PFSK-1 (cell line): ENCODE measurements at regions not wholly inside any gene's neighbourhood (a gene's known extent, or its start where the extent isn't known, plus 50 kb on each side); places are given as distances from the start of the nearest gene placed in this dataset.

Source experiments
- POLR2AphosphoS5 ChIP-seq: IDR thresholded peaks from 2 replicates; pipeline ENCODE4 v1.6.1; 2012; ENCODE audit warnings: low read depth, mild to moderate bottlenecking, control low read depth, low read length, moderate library complexity
- REST ChIP-seq, 2 experiments: IDR thresholded peaks; 2 replicates each; pipeline versions ENCODE4 v1.6.1 to v1.8.0; 2011 to 2012; ENCODE audit warnings: low read depth in 2 of 2, low read length in 2 of 2, control low read depth in 1 of 2, inconsistent platforms in 1 of 2, mild to moderate bottlenecking in 1 of 2, moderate library complexity in 1 of 2; ENCODE audit not compliant: insufficient read depth in 1 of 2
- SIN3A ChIP-seq: IDR thresholded peaks from 2 replicates; pipeline ENCODE4 v1.6.1; 2012; ENCODE audit warnings: mild to moderate bottlenecking, low read length, moderate library complexity, borderline replicate concordance; ENCODE audit not compliant: insufficient read depth
- TAF1 ChIP-seq: IDR thresholded peaks from 2 replicates; pipeline ENCODE4 v1.6.1; 2012; ENCODE audit warnings: low read length, control low read depth, borderline replicate concordance; ENCODE audit not compliant: insufficient read depth

GRCh38 chr10:105974803-105975456 lies 1189.6 kb downstream of the SORCS1 start:
- TF ChIP-seq REST (IDR thresholded peaks at IDR 0.05; ENCODE audit: insufficient read depth in 1 of 2, low read depth in 2 of 2, low read length in 2 of 2) (no peak), POLR2AphosphoS5 (no peak), SIN3A (no peak), TAF1 (no peak)
